NCI-H2171 treated with DMSO at 0.1 percent for 48 hours (cell line): ENCODE measurements at regions not wholly inside any gene's neighbourhood (a gene's known extent, or its start where the extent isn't known, plus 50 kb on each side); places are given as distances from the start of the nearest gene placed in this dataset.
"Not testable (repeated sequence)": the region's sequence is repeated elsewhere in the genome, so short reads cannot be mapped to it uniquely, and the experiment has no call there.

ENCODE experiments used
- DNase-seq: peaks from one replicate; lab custom pipeline; 2025; lab: John Stamatoyannopoulos, UW

DNA sequence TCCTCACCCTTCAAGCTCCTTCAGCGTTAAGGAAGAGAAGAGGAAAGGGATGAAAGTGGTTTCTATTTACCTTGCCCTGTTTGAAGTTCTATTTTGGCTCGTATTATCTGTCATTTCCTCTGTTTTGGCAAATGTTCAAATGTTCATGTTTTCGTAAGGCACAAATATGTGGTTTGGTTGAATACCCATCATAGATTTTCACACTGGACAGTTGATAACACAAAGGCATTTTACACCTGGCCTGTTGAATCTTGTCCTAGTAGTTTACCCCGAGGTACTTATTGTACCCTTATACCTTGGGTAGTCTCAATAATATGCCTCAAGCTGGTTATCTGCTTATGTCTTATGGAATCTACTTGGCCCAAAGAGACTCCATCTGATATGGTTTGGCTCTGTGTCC, 706.9 kb downstream of the METTL15 start:
- no peak for DNase-seq

- DNase-seq = no peak
Measured at GRCh38 chr11:28808771-28809170, 700.6 kb downstream of the METTL15 start.

DNA sequence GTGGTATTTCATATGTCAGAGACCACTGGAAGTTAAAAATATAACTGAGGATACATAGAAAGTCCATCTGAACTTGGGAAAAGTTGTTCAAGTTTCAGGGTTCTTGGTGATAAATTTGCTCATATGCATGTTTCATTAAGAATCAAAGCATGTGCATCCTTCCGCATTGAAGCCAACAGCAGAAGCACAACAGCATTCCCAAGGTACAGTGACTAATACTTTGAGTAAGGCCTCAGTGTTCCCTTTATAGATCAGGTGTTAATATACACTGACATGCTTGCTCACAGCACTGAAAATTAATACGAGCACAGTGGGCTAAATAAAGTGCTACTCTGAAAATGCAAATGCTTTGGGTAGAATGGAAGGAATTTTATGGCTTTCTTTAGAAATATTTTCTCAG, 691.1 kb downstream of the METTL15 start:
- no peak for DNase-seq

GRCh38 chr11:28798286-28798685, 690.1 kb downstream of the METTL15 start:
- DNase-seq = no peak

DNA sequence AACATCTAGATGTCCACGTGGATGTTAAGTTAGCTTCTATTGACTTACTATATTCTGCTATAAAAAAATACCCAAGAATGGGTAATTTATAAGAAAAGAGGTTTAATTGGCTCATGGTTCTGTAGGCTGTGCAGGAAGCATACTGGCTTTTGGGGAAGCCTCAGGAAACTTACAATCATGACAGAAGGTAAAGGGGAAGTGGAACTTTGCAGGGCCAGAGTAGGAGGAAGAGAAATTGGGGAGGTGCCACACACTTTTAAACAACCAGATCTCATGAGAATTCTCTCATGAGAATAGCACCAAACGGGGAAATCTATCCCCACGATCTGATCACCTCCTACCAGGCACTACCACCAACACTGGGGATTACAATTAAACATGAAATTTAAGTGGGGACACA, 689.3 kb downstream of the METTL15 start:
- no peak for DNase-seq

DNA sequence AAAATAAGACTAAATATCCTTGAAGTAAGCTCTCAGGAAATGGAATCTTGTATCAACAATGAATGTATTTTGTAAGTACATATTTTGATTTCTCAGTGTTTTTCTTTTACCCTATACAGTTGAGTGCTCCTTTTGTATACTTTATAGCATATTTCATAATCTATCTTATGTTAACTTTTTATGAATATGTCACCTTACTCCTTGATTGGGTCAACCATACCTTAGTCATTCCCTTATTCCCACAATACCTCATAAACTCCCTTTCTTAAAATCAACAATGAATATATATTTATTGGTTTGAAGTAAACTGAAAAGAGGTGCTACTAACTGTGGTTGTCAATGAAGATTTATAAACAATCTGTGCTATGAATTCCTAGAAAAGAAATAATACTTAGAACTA, 686.2 kb downstream of the METTL15 start:
- no peak for DNase-seq

GRCh38 chr11:28793282-28793738, 685.1 kb downstream of the METTL15 start:
- DNase-seq = no peak

DNA sequence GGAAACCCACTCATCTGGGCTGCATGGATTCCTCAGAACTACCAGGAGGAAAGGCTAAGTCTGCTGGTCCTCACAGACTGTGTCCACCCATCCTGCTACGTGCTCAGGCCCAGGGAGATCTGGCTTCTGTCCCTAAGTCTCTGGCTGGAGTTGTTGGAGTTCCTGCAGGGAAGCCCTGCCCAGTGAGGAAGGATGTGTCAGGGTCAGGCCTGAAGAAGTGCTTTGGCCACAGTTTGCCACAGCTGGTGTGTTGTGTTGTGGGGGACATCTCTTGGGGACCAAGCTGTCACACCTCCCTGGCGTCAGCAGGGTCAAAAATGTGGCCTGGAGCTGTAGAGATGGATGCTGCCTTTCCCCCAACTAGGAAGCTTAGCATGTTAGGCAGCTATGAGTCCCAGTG, 684.7 kb downstream of the METTL15 start:
- no peak for DNase-seq

DNA sequence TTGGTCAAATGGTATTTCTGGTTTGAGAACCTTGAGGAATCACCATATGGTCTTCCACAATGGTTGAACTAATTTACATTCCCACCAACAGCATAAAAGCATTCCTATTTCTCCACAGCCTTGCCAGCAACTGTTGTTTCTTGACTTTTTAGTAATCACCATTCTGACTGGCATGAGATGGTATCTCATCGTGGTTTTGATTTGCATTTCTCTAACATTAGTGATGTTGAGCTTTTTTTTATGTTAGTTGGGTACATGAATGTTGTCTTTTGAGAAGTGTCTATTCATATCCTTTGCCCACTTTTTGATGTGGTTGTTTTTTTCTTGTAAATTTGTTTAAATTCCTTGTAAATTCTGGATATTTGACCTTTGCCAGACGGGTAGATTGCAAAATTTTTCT, 679.7 kb downstream of the METTL15 start:
- not testable (repeated sequence) for DNase-seq

DNA sequence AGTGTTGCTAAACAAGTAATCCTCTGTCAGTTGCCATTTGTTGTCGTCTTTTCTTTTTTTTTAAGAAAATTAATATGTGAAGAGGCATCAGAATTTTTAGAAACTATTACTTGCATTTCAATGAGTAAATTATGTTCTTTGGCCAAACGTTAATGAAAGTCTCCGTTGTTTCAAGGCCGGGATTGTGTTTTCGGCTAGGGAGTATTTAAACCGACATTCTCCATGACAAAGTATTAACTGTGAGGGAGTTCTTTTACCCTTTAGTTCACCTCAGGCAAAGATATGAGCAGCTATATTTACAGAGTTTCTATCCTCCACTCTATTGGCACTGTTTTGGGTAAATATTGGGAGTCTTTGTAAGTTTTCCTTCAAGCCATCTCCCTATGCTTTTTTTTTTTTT, 668.9 kb downstream of the METTL15 start:
- no peak for DNase-seq

GRCh38 chr11:28773606-28774005, 665.4 kb downstream of the METTL15 start:
- no peak for DNase-seq

DNA sequence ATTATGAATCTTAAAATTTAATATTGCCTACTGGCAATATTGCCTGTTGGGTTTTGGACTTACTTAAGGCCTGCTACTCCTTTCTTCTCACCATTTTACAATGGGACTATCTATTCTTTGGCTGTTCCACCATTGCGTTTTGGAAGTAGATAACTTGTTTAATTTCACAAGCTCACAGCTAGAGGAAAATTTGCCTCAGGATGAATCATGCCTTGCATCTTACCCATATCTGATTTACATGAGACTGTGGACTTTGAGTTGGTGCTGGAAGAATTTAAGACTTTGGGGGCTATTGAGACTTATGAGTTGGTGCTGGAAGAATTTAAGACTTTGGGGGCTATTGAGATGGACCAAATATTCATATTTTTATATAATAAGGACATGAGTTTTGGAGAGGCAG, 662.6 kb downstream of the METTL15 start:
- DNase-seq = no peak

GRCh38 chr11:28767574-28767973, 659.4 kb downstream of the METTL15 start:
- DNase-seq = no peak

DNA sequence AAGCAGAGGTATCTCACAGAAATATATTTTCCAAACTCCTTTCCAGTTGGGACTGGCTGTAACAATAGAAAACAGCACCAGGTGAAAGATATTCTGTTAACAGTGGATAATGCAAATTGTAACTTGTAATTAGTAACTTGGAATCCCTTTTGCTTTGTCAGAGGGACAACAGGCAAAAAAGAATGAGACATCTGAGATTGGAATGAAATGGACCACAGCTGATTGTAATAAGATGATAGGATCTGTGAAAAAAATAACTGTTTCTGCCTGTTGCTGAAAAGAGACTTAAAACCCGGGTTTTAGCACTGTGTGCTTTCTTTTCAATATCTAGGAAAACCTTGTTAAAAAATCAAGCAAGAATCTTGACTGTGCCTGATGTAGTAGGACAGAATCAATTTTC, 655.7 kb downstream of the METTL15 start:
- DNase-seq = no peak

- DNase-seq = no peak
Measured at GRCh38 chr11:28763151-28763550, 655.0 kb downstream of the METTL15 start.

DNA sequence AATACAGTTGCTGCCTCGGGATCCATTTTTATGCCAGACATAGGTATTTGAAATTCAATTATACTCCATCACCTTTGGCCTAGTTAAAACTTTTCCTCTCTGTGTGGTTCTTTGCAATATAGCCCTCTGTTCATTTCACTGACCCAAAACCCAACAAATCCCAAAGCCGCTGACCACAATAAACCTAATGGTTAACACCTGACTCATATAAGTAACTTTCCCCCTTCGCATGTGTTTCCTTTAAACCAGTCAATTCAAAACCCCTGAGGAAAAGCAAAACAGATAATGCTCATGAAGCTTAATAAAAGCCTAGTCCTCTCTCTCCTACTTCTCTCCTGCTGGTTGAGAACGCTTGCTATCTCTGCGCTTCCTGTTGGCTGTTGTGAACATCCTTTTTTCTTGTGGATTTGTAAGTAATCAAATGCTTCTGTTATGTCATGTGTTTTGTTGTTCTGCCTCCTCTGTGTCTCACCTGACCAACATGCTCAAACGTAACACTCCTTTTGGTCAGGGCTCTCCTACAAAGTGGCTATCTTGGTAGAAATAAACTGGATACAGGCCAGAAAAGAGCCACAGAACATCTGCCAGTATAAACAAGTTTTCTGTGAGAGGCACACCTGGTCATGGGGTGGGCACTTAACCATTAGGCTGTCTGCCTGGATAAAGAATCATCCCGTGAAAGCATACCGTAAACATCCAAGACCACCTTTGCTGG, 652.6 kb downstream of the METTL15 start:
- DNase-seq = no peak

- no peak for DNase-seq
Measured at GRCh38 chr11:28759311-28759710, 651.1 kb downstream of the METTL15 start.

GRCh38 chr11:28757725-28758515, 649.7 kb downstream of the METTL15 start:
- DNase-seq = no peak

DNA sequence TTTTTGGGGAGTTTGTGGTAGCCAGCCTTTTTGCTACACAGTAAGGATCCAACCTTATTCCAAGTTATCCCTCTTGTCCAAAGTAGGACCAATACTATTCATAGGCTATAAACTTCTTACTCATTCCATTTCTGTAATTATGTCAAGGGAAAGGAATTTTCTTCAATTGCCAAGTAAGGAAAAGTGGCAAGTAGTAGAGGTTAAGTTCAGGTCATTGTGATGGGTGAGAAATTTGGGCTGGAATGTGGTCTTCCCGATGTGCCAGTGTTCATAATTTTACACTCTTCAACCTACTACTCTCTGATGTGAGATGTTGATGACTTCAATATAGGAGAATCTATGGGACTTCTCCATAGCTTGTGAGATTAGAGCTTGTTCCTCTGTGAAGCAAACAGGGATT, 648.8 kb downstream of the METTL15 start:
- no peak for DNase-seq

DNA sequence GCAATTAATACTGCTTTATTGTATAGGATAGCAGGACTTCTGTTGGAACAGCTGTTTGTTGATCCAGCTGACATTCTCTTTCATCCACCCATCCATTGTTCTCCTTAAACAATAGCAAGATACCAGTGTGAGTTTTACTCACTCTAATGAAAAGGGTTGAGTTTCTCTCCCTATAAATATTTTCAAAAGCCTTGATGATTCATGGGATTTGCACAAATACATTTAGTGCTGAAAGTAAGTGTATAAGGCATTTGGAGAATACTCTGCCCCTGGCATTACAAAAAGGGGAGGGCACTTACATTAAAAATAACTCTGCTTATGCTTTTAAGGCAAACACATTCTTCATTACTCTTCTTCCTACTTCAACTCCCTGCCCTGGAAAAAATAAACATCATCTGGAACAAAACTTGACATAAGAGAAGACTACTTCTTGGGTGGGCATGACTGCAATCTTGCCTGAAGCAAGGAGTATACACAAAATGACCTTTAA, 634.9 kb downstream of the METTL15 start:
- no peak for DNase-seq

GRCh38 chr11:28739489-28740280, 631.5 kb downstream of the METTL15 start:
- DNase-seq = no peak

GRCh38 chr11:28738549-28738948, 630.4 kb downstream of the METTL15 start:
- no peak for DNase-seq

DNA sequence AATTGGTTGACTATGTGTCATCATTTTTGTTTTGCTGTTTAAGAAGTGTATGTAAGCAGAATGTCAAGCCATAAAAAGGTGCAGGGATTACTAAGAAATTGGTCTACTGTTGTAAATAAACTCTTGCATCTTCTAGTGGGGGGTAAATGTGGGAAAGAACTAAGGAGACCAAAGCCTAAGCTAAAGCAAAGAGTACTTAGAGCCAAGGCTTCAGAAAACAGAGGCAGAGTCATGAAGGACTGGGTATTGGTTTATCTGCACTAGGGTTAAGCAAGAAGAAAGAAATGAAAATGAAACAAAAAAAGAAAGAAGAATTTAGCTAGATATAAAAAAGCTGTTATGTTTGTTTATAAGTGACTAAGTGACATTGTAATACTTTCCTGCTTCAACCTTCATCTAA, 628.1 kb downstream of the METTL15 start:
- DNase-seq = no peak
